A549 (cell line): ENCODE measurements at regions not wholly inside any gene's neighbourhood (a gene's known extent, or its start where the extent isn't known, plus 50 kb on each side); places are given as distances from the start of the nearest gene placed in this dataset.
A peak's percentile ranks its signal among the peaks of the same experiment; 100 is the strongest.
"Not testable (repeated sequence)": the region's sequence is repeated elsewhere in the genome, so short reads cannot be mapped to it uniquely, and the experiment has no call there.

Experiments
- ATAC-seq, 2 experiments: fragments of 200-7000 bp in 1 of 2; fragments of >200 bp in 1 of 2; cut with Nextera tagmentation in 1 of 2; cut with Tn5 transposase in 1 of 2; 3 replicates each; pipeline versions ENCODE4 v1.8.0 to v1.9.1; 2018 to 2020; ENCODE audit warnings: mild to moderate bottlenecking in 1 of 2, moderate library complexity in 1 of 2
- CTCF ChIA-PET: fragments of 300-600 bp; sonication (Branson Sonifier 250); formaldehyde crosslinking; extraction: SDS; loops from one replicate; lab custom pipeline; 2021; ENCODE audit warnings: antibody characterized with exemption, inconsistent platforms; lab: Yijun Ruan, JAX
- POLR2A ChIA-PET: fragments of 350-600 bp; formaldehyde crosslinking; extraction: SDS; loops from one replicate; lab custom pipeline; 2021; ENCODE audit warnings: antibody characterized with exemption, inconsistent platforms; lab: Yijun Ruan, JAX
- DNase-seq, 2 experiments: peaks; one replicate each; pipeline versions ENCODE4 v3.0.0 to v3.0.0-alpha.2; 2011 to 2016; ENCODE audit warnings: low read depth in 1 of 2, low spot score in 1 of 2
- FAIRE-seq: peaks from 2 replicates; lab custom pipeline; 2011; peaks lifted over from hg19 to GRCh38; lab: Jason Lieb, UNC
- H3K27ac ChIP-seq, 2 experiments: fragments of >200 bp; sonication (Bioruptor Twin); formaldehyde crosslinking; 3 replicates each; pipeline ENCODE4 v1.5.1; 2016 to 2017
- H3K4me1 ChIP-seq: fragments of >200 bp; sonication (Bioruptor Twin); formaldehyde crosslinking; 3 replicates; pipeline ENCODE4 v1.6.1; 2016
- H3K4me2 ChIP-seq: fragments of >200 bp; sonication (Bioruptor Twin); formaldehyde crosslinking; 3 replicates; pipeline ENCODE4 v1.6.1; 2016
- H3K4me3 ChIP-seq: fragments of >200 bp; sonication (Bioruptor Twin); formaldehyde crosslinking; 3 replicates; pipeline ENCODE4 v1.5.1; 2016
- H3K9me3 ChIP-seq: fragments of >200 bp; sonication (Bioruptor Twin); formaldehyde crosslinking; 3 replicates; pipeline ENCODE4 v1.6.1; 2016
- BHLHE40 ChIP-seq: IDR thresholded peaks from 2 replicates; pipeline ENCODE4 v1.6.1; 2012; ENCODE audit warnings: low read depth, low read length, inconsistent platforms
- CBX2 ChIP-seq: fragments of 200-600 bp; sonication (generic); IDR thresholded peaks from 2 replicates; pipeline ENCODE4 v1.6.1; 2016; ENCODE audit warnings: low read depth, mild to moderate bottlenecking, borderline replicate concordance
- CEBPB ChIP-seq, 2 experiments: fragments of >200 bp in 1 of 2; sonication (Bioruptor Twin) in 1 of 2; formaldehyde crosslinking in 1 of 2; IDR thresholded peaks; 2 replicates each; pipeline ENCODE4 v1.6.1; 2012 to 2016
- CHD4 ChIP-seq: fragments of 200-600 bp; sonication (generic); IDR thresholded peaks from 2 replicates; pipeline ENCODE4 v1.6.1; 2016; ENCODE audit warnings: antibody characterized with exemption, mild to moderate bottlenecking, borderline replicate concordance
- HEYL ChIP-seq: fragments of 250-450 bp; sonication (Bioruptor Pico); IDR thresholded peaks from 2 replicates; pipeline ENCODE4 v1.8.0; 2021; ENCODE audit warnings: mild to moderate bottlenecking, moderate library complexity
- HOXB13 ChIP-seq: fragments of 250-450 bp; sonication (Bioruptor Pico); IDR thresholded peaks from 2 replicates; pipeline ENCODE4 v1.5.0; 2020; ENCODE audit warnings: low read depth, mild to moderate bottlenecking, moderate library complexity
- MAFK ChIP-seq: fragments of 450-650 bp; IDR thresholded peaks from 2 replicates; pipeline ENCODE4 v1.6.1; 2014; ENCODE audit not compliant: partially characterized antibody
- NPAS2 ChIP-seq: fragments of 250-450 bp; sonication (Bioruptor Pico); IDR thresholded peaks from 2 replicates; pipeline ENCODE4 v1.8.0; 2022; ENCODE audit warnings: mild to moderate bottlenecking, moderate library complexity, borderline replicate concordance
- POLR2AphosphoS2 ChIP-seq: conservative IDR thresholded peaks from 2 replicates; pipeline ENCODE4 v1.6.1; 2012; ENCODE audit warnings: low read length, improper control_type of control experiment, inconsistent platforms
- RNF2 ChIP-seq: fragments of 200-600 bp; sonication (generic); IDR thresholded peaks from 2 replicates; pipeline ENCODE4 v1.6.1; 2016; ENCODE audit warnings: low read depth, mild to moderate bottlenecking, antibody characterized with exemption, moderate library complexity, borderline replicate concordance
- WGBS: methylation state at CpG from one replicate; pipeline ENCODE4 v1.1.6; 2017; ENCODE audit errors: missing lambda C conversion rate; 5-methylcytosine and 5-hydroxymethylcytosine counted together
- TF ChIP-seq, protein P1 (sequence below): fragments of 250-450 bp; sonication (Bioruptor Pico); IDR thresholded peaks from 2 replicates; pipeline ENCODE4 v1.5.0; 2021; ENCODE audit warnings: mild to moderate bottlenecking, moderate library complexity, borderline replicate concordance

DNA sequence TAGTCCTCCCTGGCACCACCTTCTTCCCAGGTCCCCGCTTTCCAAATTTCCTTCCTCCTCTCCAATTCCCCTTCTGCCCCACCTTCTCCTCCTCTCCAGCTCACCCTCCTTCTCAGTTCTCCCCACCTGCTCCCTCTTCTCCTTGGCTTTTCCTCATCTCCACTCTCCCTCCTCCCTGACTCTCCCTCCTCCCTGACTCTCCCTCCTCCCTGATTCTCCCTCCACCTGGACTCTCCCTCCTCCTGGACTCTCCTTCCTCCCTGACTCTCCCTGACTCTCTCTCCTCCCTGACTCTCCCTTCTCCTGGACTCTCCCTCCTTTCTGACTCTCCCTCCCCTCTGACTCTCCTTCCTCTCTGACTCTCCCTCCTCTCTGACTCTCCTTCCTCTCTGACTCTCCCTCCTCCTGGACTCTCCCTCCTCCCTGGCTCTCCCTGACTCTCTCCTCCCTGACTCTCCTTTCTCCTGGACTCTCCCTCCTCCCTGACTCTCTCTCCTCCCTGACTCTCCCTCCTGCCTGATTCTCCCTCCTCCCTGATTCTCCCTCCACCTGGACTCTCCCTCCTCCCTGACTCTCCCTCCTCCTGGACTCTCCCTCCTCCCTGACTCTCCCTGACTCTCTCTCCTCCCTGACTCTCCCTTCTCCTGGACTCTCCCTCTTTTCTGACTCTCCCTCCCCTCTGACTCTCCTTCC is 169.3 kb downstream of the INHBB start:
- WGBS = 94% methylated on average over 1 of the region's 1 CpG
- H3K27ac ChIP-seq, FAIRE-seq, H3K4me2 ChIP-seq, DNase-seq, H3K9me3 ChIP-seq, ATAC-seq, H3K4me3 ChIP-seq, H3K4me1 ChIP-seq, POLR2A ChIA-PET: not testable (repeated sequence)
- CTCF ChIA-PET = interaction anchor here (0.7 to 1.5 kb wide), 3 partner anchors 167 to 559 kb away, joined by 3 to 6 read pairs (median 3); no protein-coding TSS in a partner anchor

DNA sequence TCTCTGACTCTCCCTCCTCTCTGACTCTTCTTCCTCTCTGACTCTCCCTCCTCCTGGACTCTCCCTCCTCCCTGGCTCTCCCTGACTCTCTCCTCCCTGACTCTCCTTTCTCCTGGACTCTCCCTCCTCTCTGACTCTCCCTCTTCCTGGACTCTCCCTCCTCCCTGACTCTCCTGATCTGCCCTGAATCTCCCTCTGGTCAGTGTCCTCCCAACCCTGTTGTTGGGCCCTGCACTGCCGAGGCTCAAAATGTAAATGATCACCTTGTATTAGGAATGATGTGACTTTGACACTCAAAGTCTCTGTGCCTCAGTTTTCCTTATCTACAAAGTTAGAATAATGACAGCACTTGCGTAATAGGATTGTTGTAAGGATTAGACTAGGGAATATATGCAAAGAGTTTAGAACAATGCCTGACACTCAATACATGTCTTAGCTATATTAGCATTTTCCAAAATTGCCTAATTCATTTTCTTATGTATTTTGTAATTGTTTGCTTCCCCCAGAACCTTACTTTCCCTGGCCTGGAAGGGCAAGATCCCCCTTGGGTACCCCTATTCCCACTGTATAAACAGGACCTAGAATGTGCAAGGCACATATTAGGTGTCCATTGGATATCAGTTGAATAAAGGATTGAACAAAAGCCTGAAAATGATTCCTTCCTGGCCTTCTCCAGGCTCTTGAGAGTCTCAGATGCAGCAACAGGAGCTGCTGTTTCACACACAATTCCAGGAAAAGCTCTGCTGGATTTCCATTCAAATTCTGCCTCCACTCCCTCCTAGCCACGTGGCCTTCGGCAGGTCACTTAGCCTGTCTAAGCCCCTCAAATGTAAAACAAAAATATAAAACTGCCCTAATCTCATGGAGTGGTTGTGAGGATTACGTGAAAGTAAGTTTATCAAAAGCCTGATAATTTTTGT is 170.1 kb downstream of the INHBB start:
- no peak for FAIRE-seq
- CTCF ChIA-PET = interaction anchor here (0.7 to 1.5 kb wide), 2 partner anchors 172 to 558 kb away, joined by 3 to 6 read pairs; no protein-coding TSS in a partner anchor
- WGBS = 73% methylated on average over 5 of the region's 5 CpGs

DNA sequence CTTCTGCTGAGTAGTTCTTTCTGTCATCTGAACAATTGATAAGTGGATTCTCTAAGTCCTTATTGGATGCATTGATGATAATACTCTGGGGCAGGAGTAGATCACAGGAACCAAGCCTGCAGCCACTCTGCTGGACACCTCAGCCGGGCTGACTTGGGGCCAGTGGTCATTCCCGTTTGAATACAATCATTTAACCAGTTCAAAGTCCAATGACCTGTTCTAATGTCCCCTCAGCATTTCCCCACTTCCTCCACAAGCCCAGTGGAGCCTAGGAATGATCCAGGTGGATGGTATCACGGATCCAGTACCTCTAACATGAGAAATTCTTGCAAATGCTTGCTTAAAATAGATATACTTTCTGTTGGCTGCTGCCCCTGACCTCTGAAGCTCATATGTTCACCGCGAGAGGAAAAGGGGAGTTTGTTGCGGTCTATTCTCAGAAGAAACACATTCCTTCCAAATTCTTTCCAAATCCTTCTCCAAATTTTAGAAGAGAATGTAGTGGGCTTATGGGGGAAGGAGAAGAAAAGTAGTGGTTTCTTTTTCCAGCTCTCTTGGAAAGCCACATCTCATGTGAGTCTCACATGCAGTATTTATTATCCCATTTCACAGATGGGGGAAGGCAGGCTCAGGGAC is 170.9 kb downstream of the INHBB start:
- no peak for FAIRE-seq
- no peak overlapping the region for H3K27ac ChIP-seq
- TF ChIP-seq HEYL (CRISPR knock-in tag) (no peak), NPAS2 (CRISPR knock-in tag) (no peak), RNF2 (no peak), BHLHE40 (no peak), POLR2AphosphoS2 (no peak), CBX2 (no peak), CHD4 (no peak)
- TF ChIP-seq, protein P1, sequence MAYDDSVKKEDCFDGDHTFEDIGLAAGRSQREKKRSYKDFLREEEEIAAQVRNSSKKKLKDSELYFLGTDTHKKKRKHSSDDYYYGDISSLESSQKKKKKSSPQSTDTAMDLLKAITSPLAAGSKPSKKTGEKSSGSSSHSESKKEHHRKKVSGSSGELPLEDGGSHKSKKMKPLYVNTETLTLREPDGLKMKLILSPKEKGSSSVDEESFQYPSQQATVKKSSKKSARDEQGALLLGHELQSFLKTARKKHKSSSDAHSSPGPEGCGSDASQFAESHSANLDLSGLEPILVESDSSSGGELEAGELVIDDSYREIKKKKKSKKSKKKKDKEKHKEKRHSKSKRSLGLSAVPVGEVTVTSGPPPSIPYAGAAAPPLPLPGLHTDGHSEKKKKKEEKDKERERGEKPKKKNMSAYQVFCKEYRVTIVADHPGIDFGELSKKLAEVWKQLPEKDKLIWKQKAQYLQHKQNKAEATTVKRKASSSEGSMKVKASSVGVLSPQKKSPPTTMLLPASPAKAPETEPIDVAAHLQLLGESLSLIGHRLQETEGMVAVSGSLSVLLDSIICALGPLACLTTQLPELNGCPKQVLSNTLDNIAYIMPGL (CRISPR knock-in tag) = no peak
- TF ChIP-seq, all 56 proteins: peak for 0
- Histone ChIP-seq H3K4me3 (no peak overlapping the region), H3K4me1 (no peaks in the 10 kb centered on the region), H3K4me2 (no peak overlapping the region), H3K9me3 (no peaks in the 10 kb centered on the region)
- POLR2A ChIA-PET = no interaction called here
- DNase-seq = no peak
- 58% methylated on average over 6 of the region's 6 CpGs for WGBS
- no peak for ATAC-seq
- CTCF ChIA-PET = interaction anchor here (0.6 to 1.5 kb wide), 2 partner anchors 173 to 554 kb away, joined by 3 to 6 read pairs; no protein-coding TSS in a partner anchor

More for the DNA sequence above, 170.1 kb downstream of the INHBB start:
- no peak for DNase-seq
- no peak overlapping the region for H3K4me3 ChIP-seq
- H3K4me1 ChIP-seq = no peaks in the 10 kb centered on the region
- peak in 1 of 2 experiments; percentile 24; a peak in 1 of 4 replicates for TF ChIP-seq CEBPB (IDR thresholded peaks at IDR 0.05)
- TF ChIP-seq CBX2 = no peak
- no peaks in the 10 kb centered on the region for H3K9me3 ChIP-seq
- POLR2A ChIA-PET = no interaction called here
- H3K27ac ChIP-seq = no peak overlapping the region
- H3K4me2 ChIP-seq = no peak overlapping the region
- no peak for ATAC-seq

DNA sequence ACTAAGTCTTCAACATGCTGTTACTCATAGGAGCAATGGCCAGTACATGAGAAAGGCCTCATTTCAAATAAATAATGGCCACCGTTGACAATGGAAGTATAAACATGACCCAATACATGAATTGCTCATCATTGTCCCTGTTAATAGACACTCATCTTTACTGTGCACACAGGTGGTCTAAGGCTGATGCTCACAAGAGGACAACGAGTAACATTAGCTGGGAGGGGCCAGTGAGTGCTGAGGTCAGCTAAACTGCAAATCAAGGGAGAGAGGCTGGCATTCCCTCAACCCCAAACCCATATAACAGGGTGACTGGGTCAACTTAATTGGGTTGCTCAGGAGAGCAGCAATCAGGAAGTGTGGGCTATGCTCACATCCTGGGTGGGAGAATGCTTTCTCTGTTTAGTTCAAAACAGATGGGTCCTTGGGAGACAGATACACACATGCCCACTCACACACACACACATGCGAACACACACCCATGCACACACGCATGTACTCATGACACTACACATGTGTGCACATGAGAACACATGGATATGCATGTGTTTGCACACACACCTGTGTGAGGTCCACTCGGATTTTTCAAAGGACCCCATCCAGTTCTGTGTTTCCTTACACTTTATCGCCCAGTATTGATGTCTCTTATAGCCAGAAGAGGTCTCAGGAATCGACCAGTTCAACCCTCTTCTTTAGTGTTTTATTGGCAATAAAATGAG is 172.0 kb downstream of the INHBB start:
- no peaks in the 10 kb centered on the region for H3K4me1 ChIP-seq
- no peak overlapping the region for H3K4me3 ChIP-seq
- no peak overlapping the region for H3K27ac ChIP-seq
- no peak for ATAC-seq
- no peak overlapping the region for H3K4me2 ChIP-seq
- TF ChIP-seq HOXB13 (CRISPR knock-in tag) (no peak), MAFK (peak; percentile 78)
- TF ChIP-seq, all 56 proteins: peak for 1
- POLR2A ChIA-PET = no interaction called here
- CTCF ChIA-PET = interaction anchor here (0.6 to 1.3 kb wide), 3 partner anchors 80 to 553 kb away, joined by 3 to 5 read pairs (median 3); no protein-coding TSS in a partner anchor
- no peaks in the 10 kb centered on the region for H3K9me3 ChIP-seq
- DNase-seq (no peak), FAIRE-seq (no peak)
- 55% methylated on average over 7 of the region's 7 CpGs for WGBS
